ENCODE measurements at regions not wholly inside any gene's neighbourhood (a gene's known extent, or its start where the extent isn't known, plus 50 kb on each side); places are given as distances from the start of the nearest gene placed in this dataset.

DNA sequence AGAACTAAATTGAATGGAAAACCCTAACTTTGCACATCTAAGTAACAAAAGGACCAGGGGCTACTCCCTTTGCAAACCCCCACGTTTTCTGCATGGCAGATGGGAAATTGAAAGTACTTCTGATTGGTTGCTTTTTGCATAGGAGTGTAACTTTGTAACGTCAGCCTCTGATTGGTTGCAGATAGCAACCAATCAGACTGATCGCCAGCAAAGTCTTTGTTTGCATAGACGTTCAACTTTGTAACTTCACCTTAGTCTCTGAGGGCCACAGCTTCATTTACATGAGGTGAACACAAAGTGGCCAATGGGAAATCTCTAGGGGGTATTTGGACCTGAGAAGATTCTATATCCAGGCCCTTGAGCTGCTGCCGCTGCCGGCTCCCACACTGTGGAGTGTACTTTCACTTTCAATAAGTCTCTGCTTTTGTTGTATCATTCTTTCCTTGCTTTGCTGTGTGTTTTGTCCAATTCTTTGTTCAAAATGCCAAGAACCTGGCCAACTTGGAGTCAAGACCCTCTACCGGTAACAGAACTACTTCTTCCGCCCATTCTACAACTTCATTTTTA lies 102.5 kb upstream of the PRICKLE1 start:
- Histone ChIP-seq H3K4me3 (ENCODE audit: extremely low read depth, insufficient read depth, low read length, poor library complexity, severe bottlenecking) (no peak overlapping the region), H3K27ac (ENCODE audit: low read depth, low read length, severe bottlenecking) (no peak overlapping the region), H3K36me3 (ENCODE audit: control insufficient read depth, insufficient read depth, low read length) (no peaks in the 10 kb centered on the region), H3K9me3 (ENCODE audit: control insufficient read depth, low read length) (peaks cover 3% of the 10 kb centered on the region), H3K4me1 (ENCODE audit: control insufficient read depth, insufficient read depth, low read length, poor library complexity, severe bottlenecking) (no peaks in the 10 kb centered on the region)
- WGBS, 2 experiments (ENCODE audit: insufficient coverage in 2 of 2) = 77 to 80% methylated on average over 2 to 3 of the region's 8 CpGs

DNA sequence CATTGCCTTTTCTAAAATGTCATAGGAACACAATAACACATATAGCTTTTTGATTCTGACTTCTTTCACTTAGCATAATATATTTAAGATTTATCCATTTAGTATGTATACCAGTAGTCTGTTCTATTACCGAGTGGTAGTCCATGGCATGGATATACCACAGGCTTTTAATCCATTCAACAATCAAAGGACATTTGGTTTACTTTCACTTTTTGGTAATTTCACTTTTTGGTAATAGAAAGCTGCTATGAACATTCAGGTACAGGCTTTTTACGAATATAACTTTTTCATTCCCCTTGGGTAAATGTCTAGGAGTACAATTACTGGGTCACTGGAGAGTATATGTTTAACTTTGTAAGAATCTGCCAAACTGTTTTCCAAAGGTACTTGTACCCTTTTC lies 100.7 kb upstream of the PRICKLE1 start:
- no CpG with 5 or more reads among the region's 2 CpGs for WGBS, 2 experiments (ENCODE audit: insufficient coverage in 2 of 2)
- H3K4me3 ChIP-seq (ENCODE audit: extremely low read depth, insufficient read depth, low read length, poor library complexity, severe bottlenecking) = no peak overlapping the region
- peaks cover under 1% of the 10 kb centered on the region for H3K9me3 ChIP-seq (ENCODE audit: control insufficient read depth, low read length)

DNA sequence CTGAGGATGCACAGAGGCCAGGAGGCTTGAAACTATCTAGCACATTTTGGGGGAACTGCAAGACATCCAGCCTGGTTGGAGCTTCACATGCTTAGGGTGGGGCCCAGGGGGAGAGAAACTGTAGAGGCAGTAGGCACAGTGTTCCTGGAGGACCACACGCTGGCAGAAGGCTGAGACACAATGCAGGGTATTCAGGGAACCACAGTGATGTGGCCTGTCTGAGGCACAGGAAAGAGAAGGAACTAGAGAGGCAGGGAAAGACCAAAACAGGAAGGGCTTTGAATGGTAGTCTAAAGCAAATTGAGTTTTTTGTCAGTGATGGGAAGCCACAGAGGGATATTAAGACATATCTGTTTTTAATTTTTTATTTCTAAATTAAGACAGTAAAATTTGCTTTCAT lies 100.2 kb upstream of the PRICKLE1 start:
- WGBS, 2 experiments (ENCODE audit: insufficient coverage in 2 of 2) = 78 to 86% methylated on average over 1 of the region's 1 CpG
- H3K9me3 ChIP-seq (ENCODE audit: control insufficient read depth, low read length) = no peaks in the 10 kb centered on the region
- H3K4me3 ChIP-seq (ENCODE audit: extremely low read depth, insufficient read depth, low read length, poor library complexity, severe bottlenecking) = no peak overlapping the region
- H3K4me1 ChIP-seq (ENCODE audit: control insufficient read depth, insufficient read depth, low read length, poor library complexity, severe bottlenecking) = no peaks in the 10 kb centered on the region
- no peak overlapping the region for H3K27ac ChIP-seq (ENCODE audit: low read depth, low read length, severe bottlenecking)
- H3K36me3 ChIP-seq (ENCODE audit: control insufficient read depth, insufficient read depth, low read length) = no peaks in the 10 kb centered on the region

More for the DNA sequence above, 100.7 kb upstream of the PRICKLE1 start:
- no peak overlapping the region for H3K27ac ChIP-seq (ENCODE audit: low read depth, low read length, severe bottlenecking)
- no peaks in the 10 kb centered on the region for H3K36me3 ChIP-seq (ENCODE audit: control insufficient read depth, insufficient read depth, low read length)
- H3K4me1 ChIP-seq (ENCODE audit: control insufficient read depth, insufficient read depth, low read length, poor library complexity, severe bottlenecking) = no peaks in the 10 kb centered on the region

DNA sequence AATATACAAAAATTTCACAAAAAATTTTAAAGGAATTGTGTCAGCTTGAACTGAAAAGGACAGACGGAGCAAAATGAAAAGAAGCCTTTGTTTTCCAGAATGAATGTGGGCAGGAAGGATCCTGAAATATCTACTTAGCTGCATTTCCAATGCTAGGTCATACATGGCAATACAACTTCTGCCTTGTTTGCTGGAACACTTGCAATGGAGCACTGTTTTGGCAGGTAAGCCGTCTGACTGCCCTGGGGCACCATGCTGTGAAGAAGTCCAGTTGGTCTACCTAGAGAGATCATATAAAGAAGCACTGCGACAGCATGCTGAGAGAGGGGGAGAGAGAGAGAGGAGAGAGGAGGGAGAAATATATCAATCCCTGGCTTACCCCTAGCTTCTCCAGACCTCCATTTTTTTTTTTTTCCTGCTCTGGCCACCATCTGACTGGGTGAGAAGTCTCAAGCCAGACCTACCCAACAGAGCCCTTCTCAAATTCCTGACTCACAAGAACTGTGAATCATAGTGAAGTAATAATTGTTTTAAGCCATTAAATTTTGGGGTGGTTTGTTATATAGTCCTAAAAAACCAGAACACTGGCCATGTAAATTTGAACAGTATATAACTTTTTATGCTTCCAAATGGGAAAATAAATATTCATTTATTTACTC lies 97.1 kb upstream of the PRICKLE1 start:
- WGBS, 2 experiments (ENCODE audit: insufficient coverage in 2 of 2) = 80 to 100% methylated on average over 1 of the region's 3 CpGs
- Histone ChIP-seq H3K4me1 (ENCODE audit: control insufficient read depth, insufficient read depth, low read length, poor library complexity, severe bottlenecking) (no peaks in the 10 kb centered on the region), H3K27ac (ENCODE audit: low read depth, low read length, severe bottlenecking) (no peak overlapping the region), H3K4me3 (ENCODE audit: extremely low read depth, insufficient read depth, low read length, poor library complexity, severe bottlenecking) (no peak overlapping the region), H3K36me3 (ENCODE audit: control insufficient read depth, insufficient read depth, low read length) (no peaks in the 10 kb centered on the region), H3K9me3 (ENCODE audit: control insufficient read depth, low read length) (no peaks in the 10 kb centered on the region)

DNA sequence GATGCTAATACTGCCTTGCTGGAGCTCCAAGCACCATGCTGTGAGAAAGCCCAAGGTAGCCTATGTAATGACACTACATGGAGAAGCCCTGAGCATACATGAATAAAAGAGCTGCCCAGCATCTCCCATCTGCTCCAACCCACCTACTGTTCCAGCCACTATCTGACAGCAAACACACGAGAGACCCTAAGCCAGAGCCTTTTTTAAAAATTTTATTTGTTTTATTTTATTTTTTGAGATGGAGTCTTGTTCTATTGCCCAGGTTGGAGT lies 95.2 kb upstream of the PRICKLE1 start:
- H3K9me3 ChIP-seq (ENCODE audit: control insufficient read depth, low read length) = no peaks in the 10 kb centered on the region
- WGBS, 2 experiments (ENCODE audit: insufficient coverage in 2 of 2) = no CpG with 5 or more reads among the region's 1 CpG
- H3K4me3 ChIP-seq (ENCODE audit: extremely low read depth, insufficient read depth, low read length, poor library complexity, severe bottlenecking) = no peak overlapping the region
- H3K36me3 ChIP-seq (ENCODE audit: control insufficient read depth, insufficient read depth, low read length) = no peaks in the 10 kb centered on the region
- H3K27ac ChIP-seq (ENCODE audit: low read depth, low read length, severe bottlenecking) = no peak overlapping the region
- H3K4me1 ChIP-seq (ENCODE audit: control insufficient read depth, insufficient read depth, low read length, poor library complexity, severe bottlenecking) = peaks cover 2% of the 10 kb centered on the region

DNA sequence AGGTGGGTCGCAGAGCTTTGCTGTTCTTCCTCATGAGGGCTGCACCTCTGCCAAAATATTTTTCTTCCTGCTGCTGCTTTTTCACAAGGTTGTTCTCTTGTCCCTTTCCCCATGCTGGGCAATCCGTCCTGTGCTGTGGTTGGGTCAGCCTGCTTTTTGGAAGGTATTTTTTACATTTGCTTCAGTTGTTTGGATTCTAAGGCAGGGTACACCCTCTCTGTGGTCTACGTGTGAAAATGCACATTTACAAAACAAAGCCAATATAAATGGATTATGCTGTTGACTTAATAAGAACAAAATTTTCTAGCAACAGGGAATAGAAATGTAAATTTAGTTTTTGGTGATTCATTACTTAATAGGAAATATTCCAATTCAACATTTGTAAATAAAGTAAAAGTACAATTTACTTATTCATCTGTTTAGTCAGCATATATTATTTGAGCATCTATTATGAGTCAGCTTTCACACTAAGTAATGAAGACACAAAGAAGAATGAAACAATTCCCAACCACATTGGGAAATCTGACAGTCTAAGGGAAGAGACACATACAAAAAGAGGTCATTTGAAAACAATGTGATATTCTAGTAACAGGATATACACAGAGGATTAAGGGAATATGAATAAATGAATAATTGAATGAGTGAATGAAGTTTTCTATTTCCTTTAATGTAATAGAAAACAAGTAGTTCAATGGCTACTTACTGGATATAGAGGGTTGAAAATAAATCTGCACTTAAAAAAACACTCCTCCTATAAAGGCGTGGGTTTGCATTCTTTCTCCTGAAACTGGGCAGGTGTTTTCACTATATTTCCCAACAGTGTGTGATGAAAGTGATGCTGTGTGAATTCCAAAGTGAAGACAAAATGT lies 94.6 kb upstream of the PRICKLE1 start:
- 30 to 40% methylated on average over 1 of the region's 4 CpGs for WGBS, 2 experiments (ENCODE audit: insufficient coverage in 2 of 2)
- H3K4me1 ChIP-seq (ENCODE audit: control insufficient read depth, insufficient read depth, low read length, poor library complexity, severe bottlenecking) = peaks cover 6% of the 10 kb centered on the region
- H3K36me3 ChIP-seq (ENCODE audit: control insufficient read depth, insufficient read depth, low read length) = no peaks in the 10 kb centered on the region
- no peak overlapping the region for H3K4me3 ChIP-seq (ENCODE audit: extremely low read depth, insufficient read depth, low read length, poor library complexity, severe bottlenecking)
- H3K9me3 ChIP-seq (ENCODE audit: control insufficient read depth, low read length) = no peaks in the 10 kb centered on the region
- no peak overlapping the region for H3K27ac ChIP-seq (ENCODE audit: low read depth, low read length, severe bottlenecking)

DNA sequence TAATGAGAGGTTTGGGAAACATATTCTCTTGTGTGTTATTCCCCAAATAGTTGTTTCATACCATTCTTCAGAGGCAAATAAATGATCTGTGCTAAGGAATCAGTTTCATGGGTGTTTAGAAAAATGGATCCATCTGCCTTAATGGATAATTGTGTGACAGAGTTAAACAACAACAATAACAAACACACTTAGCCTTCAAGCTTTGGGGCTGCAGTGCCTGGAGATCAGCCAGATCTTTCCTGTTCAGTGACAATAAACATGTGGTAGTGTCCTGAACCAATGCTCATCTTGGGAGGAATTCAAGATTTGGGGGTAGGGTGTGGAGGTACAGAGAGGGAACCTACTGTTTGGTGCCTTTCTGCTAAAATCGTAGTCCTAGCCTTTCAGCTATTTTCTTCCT lies 93.7 kb upstream of the PRICKLE1 start:
- no peaks in the 10 kb centered on the region for H3K9me3 ChIP-seq (ENCODE audit: control insufficient read depth, low read length)
- WGBS, 2 experiments (ENCODE audit: insufficient coverage in 2 of 2) = 83% methylated on average over 1 of the region's 1 CpG; no CpG with 5 or more reads in 1 of the 2 experiments

DNA sequence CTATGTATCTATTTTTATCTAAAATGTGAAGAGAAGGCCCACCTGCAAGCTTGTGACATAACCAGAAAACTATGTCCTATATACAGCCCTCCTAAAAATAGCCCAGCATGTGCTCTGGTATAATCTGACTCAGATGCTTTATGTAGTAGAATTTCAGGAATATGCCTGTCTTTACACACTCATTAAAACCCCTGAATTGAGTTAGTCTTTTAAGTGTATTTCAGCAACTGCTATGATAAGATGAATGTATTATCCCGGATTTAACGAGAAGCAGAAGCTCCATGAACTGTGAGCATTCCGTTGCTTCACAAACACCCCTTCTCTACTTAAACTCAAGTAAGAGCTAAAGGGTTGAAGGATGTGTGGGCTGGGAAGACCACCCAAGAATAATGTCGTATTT lies 89.9 kb upstream of the PRICKLE1 start:
- H3K4me1 ChIP-seq (ENCODE audit: control insufficient read depth, insufficient read depth, low read length, poor library complexity, severe bottlenecking) = peaks cover 6% of the 10 kb centered on the region
- no peak overlapping the region for H3K27ac ChIP-seq (ENCODE audit: low read depth, low read length, severe bottlenecking)
- H3K9me3 ChIP-seq (ENCODE audit: control insufficient read depth, low read length) = no peaks in the 10 kb centered on the region
- no peak overlapping the region for H3K4me3 ChIP-seq (ENCODE audit: extremely low read depth, insufficient read depth, low read length, poor library complexity, severe bottlenecking)
- H3K36me3 ChIP-seq (ENCODE audit: control insufficient read depth, insufficient read depth, low read length) = no peaks in the 10 kb centered on the region
- 50% methylated on average over 1 of the region's 4 CpGs; no CpG with 5 or more reads in 1 of the 2 experiments for WGBS, 2 experiments (ENCODE audit: insufficient coverage in 2 of 2)

More for the DNA sequence above, 93.7 kb upstream of the PRICKLE1 start:
- Histone ChIP-seq H3K4me1 (ENCODE audit: control insufficient read depth, insufficient read depth, low read length, poor library complexity, severe bottlenecking) (peaks cover 6% of the 10 kb centered on the region), H3K4me3 (ENCODE audit: extremely low read depth, insufficient read depth, low read length, poor library complexity, severe bottlenecking) (no peak overlapping the region), H3K27ac (ENCODE audit: low read depth, low read length, severe bottlenecking) (no peak overlapping the region), H3K36me3 (ENCODE audit: control insufficient read depth, insufficient read depth, low read length) (no peaks in the 10 kb centered on the region)

DNA sequence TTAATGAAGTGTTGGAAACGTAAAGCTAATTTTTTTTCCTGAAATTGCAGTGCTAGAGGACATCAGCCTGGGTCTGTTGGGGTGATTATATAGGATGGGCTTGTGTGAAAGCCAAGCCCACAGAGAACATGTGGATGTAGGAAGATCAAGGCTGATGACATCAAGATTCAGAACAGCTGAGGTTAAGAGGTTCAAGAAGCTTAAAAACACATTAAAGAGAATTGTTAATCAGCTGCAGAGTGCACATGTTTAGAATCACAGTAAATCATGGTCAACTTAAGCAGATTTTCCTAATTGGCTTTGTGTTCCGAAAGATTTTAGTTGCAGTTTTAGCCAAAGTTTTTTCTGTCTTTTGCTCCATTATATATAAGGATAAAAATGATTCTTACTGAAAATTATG lies 87.9 kb upstream of the PRICKLE1 start:
- H3K4me3 ChIP-seq (ENCODE audit: extremely low read depth, insufficient read depth, low read length, poor library complexity, severe bottlenecking) = no peak overlapping the region
- H3K27ac ChIP-seq (ENCODE audit: low read depth, low read length, severe bottlenecking) = no peak overlapping the region
- no peaks in the 10 kb centered on the region for H3K9me3 ChIP-seq (ENCODE audit: control insufficient read depth, low read length)
- no peaks in the 10 kb centered on the region for H3K36me3 ChIP-seq (ENCODE audit: control insufficient read depth, insufficient read depth, low read length)
- peaks cover 6% of the 10 kb centered on the region for H3K4me1 ChIP-seq (ENCODE audit: control insufficient read depth, insufficient read depth, low read length, poor library complexity, severe bottlenecking)
- 80 to 86% methylated on average over 1 of the region's 2 CpGs for WGBS, 2 experiments (ENCODE audit: insufficient coverage in 2 of 2)

DNA sequence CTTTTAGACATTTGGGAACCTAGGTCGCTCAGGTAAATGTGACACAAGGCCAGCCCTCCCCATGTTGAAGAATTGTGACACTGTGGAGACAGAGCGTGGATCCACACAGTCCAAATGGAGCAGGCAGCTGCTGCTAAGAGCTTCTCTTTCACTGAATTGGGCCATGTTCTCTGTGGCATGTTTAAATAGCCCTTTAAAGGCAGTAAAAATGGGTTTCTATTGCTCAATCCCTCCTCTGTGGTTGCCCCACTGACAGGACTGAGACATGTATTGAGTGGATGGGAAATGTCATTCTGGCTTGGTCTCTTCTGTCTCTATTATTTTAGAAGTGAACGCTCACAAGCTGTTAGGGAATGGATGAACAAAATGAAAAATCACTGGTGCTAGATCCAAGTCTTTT lies 84.0 kb upstream of the PRICKLE1 start:
- H3K9me3 ChIP-seq (ENCODE audit: control insufficient read depth, low read length) = no peaks in the 10 kb centered on the region
- no peak overlapping the region for H3K4me3 ChIP-seq (ENCODE audit: extremely low read depth, insufficient read depth, low read length, poor library complexity, severe bottlenecking)
- WGBS, 2 experiments (ENCODE audit: insufficient coverage in 2 of 2) = 81 to 100% methylated on average over 1 to 2 of the region's 3 CpGs
- no peak overlapping the region for H3K27ac ChIP-seq (ENCODE audit: low read depth, low read length, severe bottlenecking)
- H3K36me3 ChIP-seq (ENCODE audit: control insufficient read depth, insufficient read depth, low read length) = no peaks in the 10 kb centered on the region
- no peaks in the 10 kb centered on the region for H3K4me1 ChIP-seq (ENCODE audit: control insufficient read depth, insufficient read depth, low read length, poor library complexity, severe bottlenecking)

DNA sequence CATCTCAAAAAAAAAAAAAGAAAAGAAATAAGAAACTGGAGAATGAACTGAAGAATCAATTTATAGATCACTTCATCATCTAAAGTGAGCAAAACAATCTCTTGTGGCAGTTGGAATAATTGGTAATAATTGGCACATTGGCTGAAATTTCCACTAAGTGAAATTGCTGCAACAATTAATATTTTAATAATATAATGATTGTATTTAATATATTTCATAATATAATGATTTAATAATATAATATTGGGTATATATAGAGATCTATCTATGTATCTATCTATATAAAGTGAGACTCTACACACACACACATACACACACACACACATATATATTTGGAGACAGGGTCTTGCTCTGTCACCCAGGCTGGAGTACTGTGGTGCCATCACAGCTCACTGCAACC lies 81.2 kb upstream of the PRICKLE1 start:
- Histone ChIP-seq H3K4me3 (ENCODE audit: extremely low read depth, insufficient read depth, low read length, poor library complexity, severe bottlenecking) (no peak overlapping the region), H3K4me1 (ENCODE audit: control insufficient read depth, insufficient read depth, low read length, poor library complexity, severe bottlenecking) (peaks cover 4% of the 10 kb centered on the region), H3K36me3 (ENCODE audit: control insufficient read depth, insufficient read depth, low read length) (no peaks in the 10 kb centered on the region), H3K27ac (ENCODE audit: low read depth, low read length, severe bottlenecking) (no peak overlapping the region), H3K9me3 (ENCODE audit: control insufficient read depth, low read length) (no peaks in the 10 kb centered on the region)

Measured in mesodermal cell (in vitro differentiated cells).